Activated CD8-positive, alpha-beta memory T cell treated with anti-CD3 and anti-CD28 coated beads, Interleukin-2, amount 50 U/mL, for 24 hours (primary cell): ENCODE measurements at regions not wholly inside any gene's neighbourhood (a gene's known extent, or its start where the extent isn't known, plus 50 kb on each side); places are given as distances from the start of the nearest gene placed in this dataset.

ENCODE experiments used
- DNase-seq: peaks from one replicate; pipeline ENCODE4 v3.0.0-alpha.2; 2020; ENCODE audit errors: extremely low read depth

- no peak for DNase-seq
Measured at GRCh38 chr2:7594211-7594610, 677.0 kb downstream of the RNF144A start.

DNA sequence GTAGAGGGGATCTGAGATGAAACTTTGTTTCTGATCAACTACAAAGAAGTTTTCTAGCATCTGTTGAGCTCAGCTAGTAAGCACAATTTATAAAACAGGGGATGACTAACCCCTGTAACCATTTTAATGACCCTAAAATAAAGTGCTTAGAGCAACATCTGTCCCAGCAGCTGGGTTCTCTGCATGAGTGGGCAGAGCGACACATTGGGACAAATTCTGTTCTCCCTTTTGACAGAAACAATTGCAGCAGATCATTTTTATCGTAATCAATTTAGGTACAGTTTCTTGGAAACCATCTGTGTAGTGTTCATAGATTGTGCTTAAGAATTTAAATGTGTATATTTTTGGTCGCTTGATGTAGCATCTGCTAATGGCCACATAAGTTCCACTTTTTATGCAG, 678.0 kb downstream of the RNF144A start:
- DNase-seq: no peak

- DNase-seq: no peak
Measured at GRCh38 chr2:7598402-7598801, 681.2 kb downstream of the RNF144A start.

- no peak for DNase-seq
Measured at GRCh38 chr2:7599462-7600258, 682.4 kb downstream of the RNF144A start.

GRCh38 chr2:7601990-7602389, 684.8 kb downstream of the RNF144A start:
- DNase-seq: no peak

DNA sequence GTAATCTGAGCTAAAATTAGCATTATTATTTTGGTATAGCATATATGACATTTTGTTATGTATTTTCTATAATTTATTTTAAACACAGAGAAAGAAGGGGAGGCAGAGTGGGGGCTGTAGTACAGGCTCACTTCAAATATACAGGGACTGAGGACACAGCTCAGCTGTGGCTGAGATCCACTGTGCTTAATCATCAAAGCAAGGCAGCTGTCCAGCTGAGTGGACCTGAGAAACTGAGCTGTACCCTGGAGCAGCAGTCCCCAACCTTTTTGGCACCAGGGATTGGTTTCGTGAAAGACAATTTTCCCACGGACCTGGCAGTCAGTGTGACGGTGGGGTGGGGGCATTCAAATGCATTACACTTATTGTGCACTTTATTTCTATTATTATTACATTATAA, 687.2 kb downstream of the RNF144A start:
- no peak for DNase-seq

GRCh38 chr2:7607441-7608173, 690.4 kb downstream of the RNF144A start:
- no peak for DNase-seq

DNA sequence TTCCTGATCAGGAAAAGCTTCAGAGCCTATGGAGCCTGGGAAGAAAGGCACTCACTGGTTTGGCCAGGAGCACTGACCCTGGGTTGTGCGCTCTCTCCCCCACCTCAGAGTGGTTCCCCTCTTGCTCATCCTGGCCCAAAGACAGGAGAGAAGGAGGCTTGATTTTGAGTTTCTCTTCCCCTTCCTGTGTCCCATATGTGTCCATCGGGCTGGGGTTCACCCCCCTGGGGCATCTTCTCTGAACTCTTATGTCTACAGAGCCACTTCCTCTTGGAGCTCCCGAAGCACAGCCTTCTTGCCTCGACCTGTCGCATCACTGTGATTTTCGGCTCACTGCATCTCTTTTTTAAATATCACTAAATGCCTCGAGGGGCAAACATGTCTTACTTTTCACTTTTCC, 692.3 kb downstream of the RNF144A start:
- DNase-seq: no peak

DNA sequence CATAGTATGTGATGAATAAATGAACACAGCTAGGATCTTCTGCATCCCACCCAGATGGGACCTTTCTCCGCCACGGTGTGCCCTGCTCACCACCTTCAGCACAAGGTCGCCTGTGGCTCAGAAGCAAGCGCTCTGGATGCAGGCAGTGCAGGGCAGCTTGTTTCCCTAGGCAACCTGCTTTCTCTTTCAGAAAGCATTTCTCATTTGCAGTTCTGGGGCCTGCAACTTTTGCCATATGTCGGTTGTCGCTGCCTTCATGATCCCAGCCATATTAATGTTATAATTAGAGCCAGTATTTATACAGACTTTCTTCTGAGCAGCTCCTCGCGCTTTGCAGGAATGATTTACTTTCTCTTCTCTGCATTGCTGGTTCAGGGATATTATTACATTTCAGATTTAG, 692.8 kb downstream of the RNF144A start:
- no peak for DNase-seq

DNA sequence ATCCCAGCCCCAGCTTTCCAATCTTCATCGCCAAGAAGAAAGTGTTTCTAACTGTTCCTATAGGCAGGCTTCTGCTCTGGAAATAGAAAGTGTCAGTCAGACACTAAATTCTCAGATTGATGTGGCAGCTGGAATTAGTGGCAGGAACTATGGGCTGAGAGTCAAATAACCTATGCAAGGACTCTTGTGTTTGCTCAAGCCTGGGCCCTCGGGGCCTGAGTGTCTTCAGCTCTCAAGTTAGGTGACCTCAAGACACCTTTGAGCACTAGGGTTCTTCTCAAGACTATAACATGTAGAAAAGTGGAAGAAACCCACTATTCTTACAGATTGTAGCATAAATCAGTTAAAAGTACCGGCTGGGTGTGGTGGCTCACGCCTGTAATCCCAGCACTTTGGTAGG, 694.5 kb downstream of the RNF144A start:
- no peak for DNase-seq

DNA sequence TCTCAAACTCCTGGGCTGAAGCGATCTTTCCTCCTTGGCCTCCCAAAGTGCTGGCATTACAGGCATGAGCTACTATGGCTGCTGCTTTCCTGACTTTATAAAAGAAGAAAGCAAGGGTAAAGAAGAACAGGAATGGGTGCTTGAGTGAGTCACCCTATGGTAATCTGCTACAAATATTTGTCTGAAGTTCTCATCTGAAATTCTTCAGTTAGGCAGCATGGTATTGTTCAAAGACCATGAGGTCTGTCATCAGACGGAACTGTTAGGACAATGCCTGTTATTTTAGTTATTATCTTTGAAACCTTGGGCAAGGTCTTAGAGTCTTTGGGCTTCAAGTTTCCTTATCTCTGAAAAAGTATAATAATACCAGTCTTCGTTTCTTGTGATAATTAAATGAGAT, 695.8 kb downstream of the RNF144A start:
- no peak for DNase-seq

- no peak for DNase-seq
Measured at GRCh38 chr2:7613831-7614230, 696.6 kb downstream of the RNF144A start.

GRCh38 chr2:7618031-7618430, 700.8 kb downstream of the RNF144A start:
- DNase-seq: no peak

DNA sequence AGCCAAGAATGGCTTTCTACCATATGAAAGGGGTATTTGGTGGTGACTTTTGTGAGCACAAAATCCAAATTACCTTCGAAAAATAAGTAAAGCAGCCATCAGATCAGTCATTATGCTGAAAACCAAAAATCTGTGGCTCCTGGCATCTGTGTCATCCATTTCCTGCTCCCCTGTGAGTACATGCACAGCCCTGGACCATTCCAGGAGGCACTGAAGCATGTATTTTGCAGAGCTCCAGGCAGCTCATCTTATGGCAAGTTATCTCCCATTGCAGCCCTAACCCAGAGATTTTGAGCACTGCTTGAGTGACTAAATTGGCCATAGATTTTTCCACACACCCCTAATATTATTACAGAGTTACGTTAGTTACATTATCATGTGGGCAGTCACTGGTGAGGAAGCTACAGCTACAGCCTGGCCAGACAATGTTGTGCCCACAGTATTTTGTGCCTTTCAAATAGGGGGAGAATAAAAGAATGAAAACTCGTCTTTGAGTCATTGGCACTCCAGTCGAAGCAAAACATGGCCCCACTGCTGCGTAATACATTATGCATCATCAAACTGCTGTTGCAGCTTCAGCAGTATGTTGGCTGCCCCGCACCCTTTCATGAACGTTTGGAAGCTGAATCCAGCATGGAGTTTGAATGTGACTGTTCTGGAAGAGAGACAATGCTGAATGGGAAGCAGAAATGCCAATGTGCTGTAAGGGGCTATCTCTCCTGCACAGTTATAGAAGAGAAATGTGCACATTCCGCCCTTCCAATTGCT, 702.2 kb downstream of the RNF144A start:
- no peak for DNase-seq

DNA sequence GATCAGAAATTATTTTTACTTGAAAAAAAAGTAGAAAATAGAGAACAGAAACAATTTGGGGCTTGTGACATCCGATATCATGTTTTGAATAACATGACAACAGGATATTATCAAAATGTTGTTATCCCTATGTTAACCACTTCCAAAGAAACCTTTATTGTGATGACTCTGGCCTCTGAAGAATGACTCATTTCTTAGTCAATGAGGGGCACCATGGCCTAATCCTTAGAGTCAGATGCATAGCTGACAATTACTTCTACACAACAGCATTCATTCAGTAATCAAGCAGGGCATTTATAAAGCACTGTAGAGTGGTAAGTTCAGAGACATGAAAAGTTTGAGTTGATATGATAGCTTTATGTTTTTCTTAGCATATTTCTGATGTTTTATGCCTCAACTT, 703.0 kb downstream of the RNF144A start:
- DNase-seq: no peak

- no peak for DNase-seq
Measured at GRCh38 chr2:7621018-7621814, 704.0 kb downstream of the RNF144A start.

DNA sequence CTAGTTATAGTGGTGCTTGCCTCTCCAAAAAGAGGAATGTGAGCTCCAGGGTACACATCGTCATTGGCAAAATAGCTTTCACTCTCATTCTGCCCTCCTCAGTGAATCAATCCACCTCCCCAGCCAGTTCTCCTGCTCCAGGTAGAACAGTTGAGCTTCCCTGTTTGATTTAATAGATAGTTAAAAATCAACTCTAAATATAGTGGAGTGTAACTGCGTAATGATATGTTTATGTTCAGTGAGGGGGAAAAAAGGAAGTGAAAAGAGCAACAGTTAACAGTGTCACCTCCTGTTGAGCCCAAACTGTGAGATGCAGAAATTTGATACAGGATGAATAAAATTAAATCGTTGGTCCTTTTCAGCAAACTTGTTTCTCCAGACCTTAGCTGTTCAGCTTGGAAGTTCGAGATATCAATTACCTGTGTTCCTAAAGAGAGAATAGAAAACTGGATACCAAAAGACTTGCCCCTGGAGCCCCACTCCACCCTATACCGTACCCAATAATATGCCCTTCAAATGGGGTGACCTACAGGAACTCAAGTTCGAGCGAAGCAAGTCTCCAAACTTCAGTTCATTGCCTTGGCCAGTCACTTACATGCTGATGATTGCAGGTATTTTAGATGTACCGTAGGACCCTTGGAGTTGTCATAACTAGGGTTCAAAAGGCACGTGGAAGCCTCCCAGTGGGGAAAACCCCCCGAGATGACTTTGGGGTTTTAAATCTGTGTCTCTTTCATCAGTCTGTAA, 708.4 kb downstream of the RNF144A start:
- no peak for DNase-seq

GRCh38 chr2:7626139-7626537, 708.9 kb downstream of the RNF144A start:
- DNase-seq: no peak

GRCh38 chr2:7627583-7627982, 710.4 kb downstream of the RNF144A start:
- no peak for DNase-seq

DNA sequence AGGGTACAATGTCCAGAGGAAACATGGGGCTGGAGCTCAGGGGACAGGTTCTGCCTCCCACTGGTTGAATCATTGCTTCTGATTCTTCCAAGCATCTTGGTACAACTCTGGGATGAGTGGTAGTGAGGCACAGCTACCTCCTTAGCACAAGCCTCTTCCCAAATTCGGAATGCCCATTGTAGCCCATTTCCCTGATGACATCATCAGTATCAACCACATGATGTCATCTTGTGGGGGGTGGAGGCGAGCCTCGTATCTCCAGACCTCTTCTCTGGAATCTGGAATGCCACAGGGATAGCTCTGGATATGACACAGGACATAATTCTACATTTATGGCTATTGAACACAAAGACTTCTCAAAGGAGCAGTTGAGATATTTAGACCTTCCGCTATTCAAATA, 715.2 kb downstream of the RNF144A start:
- no peak for DNase-seq

DNA sequence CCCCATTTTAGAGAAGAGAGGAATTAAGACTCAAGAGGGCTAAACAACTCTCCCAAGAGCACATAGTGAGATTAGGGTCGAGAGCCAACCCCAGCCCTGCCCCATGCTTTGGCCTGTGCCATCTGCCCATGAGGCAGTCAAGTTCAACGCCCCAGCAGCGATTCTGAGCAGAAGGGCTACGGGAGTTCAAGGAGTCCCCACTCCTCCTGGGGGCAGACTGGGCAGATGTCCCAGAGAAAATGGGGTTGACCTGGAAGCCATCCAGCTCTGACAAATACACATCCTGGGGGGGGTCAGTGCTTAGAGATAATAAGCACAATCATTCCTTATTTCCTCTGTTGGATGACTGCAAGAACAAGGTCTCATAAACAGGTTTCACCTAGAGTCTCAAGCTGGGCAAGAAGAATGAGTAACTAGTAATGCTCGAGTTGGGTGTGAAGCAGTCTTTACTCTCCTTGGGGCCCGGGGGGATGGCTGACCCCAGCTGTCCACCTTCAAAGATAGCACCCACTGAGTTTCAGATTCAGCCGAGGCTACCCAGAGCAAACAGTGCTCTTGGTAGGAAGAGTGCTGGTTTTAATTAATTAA, 716.4 kb downstream of the RNF144A start:
- DNase-seq: no peak
